Mucosa of descending colon (tissue), 3 donors: ENCODE measurements at regions not wholly inside any gene's neighbourhood (a gene's known extent, or its start where the extent isn't known, plus 50 kb on each side); places are given as distances from the start of the nearest gene placed in this dataset.

ENCODE experiments used
- ATAC-seq: fragments of 200-7000 bp; cut with Tn5 transposase; one replicate; pipeline ENCODE4 v1.9.1; 2020; ENCODE audit warnings: mild to moderate bottlenecking, moderate library complexity
- DNase-seq, 3 donors: peaks; one replicate each; pipeline ENCODE4 v3.0.0-alpha.2; 2020
- H3K36me3 ChIP-seq: fragments of 200-600 bp; one replicate; pipeline ENCODE4 v1.8.0; 2021; ENCODE audit warnings: low read depth, mild to moderate bottlenecking
- H3K4me1 ChIP-seq: fragments of 200-600 bp; one replicate; pipeline ENCODE4 v1.8.0; 2021; ENCODE audit warnings: low read depth, mild to moderate bottlenecking
- H3K4me3 ChIP-seq: fragments of 200-600 bp; one replicate; pipeline ENCODE4 v1.8.0; 2021; ENCODE audit warnings: mild to moderate bottlenecking
- H3K9me3 ChIP-seq: fragments of 200-600 bp; one replicate; pipeline ENCODE4 v1.8.0; 2021; ENCODE audit warnings: mild to moderate bottlenecking
- intact Hi-C, 2 donors: fragments of 100-400 bp; cut with DNase I in 1 of 2; cut with micrococcal nuclease in 1 of 2; formaldehyde crosslinking; loops; one replicate each; pipeline versions ENCODE4 v1.11.0 to v1.11.1; 2022; cut with DNase I, micrococcal nuclease
- TF ChIP-seq, protein P1 (sequence below): fragments of 200-600 bp; IDR thresholded peaks from one replicate; pipeline ENCODE4 v1.8.0; 2022; ENCODE audit warnings: antibody characterized with exemption, mild to moderate bottlenecking
- donor health status: DM: no; HTN: no; CAD: no; lungs with moderate emphysema.
- donor health status: DM: no; HTN: no; CAD: no.
- donor health status: DM: no; HTN: yes; CAD: no.

DNA sequence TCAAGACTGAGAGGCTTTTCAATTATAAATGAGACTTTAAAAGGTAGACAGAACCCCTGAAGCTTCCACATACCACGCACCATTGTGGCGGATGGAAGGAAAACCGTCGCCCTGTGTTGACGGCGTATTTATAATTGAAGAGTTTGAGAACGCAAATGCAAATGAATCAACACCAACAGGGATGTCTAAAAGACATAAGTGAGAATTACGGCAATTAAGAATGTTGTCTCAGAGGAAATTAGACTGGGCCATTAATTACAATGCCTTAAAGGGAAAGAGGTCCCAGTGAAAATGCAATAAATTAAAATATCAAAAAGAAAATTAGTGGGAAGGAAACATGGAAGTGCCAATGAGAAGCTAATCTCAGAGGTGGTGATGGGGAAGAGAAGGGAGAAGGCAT is 148.5 kb upstream of the XYLT1 start:
- Histone ChIP-seq H3K9me3 (no peaks in the 10 kb centered on the region), H3K36me3 (no peaks in the 10 kb centered on the region), H3K4me3 (no peak overlapping the region), H3K4me1 (no peaks in the 10 kb centered on the region)
- ATAC-seq (no peak), DNase-seq (no peak)
- TF ChIP-seq, protein P1, sequence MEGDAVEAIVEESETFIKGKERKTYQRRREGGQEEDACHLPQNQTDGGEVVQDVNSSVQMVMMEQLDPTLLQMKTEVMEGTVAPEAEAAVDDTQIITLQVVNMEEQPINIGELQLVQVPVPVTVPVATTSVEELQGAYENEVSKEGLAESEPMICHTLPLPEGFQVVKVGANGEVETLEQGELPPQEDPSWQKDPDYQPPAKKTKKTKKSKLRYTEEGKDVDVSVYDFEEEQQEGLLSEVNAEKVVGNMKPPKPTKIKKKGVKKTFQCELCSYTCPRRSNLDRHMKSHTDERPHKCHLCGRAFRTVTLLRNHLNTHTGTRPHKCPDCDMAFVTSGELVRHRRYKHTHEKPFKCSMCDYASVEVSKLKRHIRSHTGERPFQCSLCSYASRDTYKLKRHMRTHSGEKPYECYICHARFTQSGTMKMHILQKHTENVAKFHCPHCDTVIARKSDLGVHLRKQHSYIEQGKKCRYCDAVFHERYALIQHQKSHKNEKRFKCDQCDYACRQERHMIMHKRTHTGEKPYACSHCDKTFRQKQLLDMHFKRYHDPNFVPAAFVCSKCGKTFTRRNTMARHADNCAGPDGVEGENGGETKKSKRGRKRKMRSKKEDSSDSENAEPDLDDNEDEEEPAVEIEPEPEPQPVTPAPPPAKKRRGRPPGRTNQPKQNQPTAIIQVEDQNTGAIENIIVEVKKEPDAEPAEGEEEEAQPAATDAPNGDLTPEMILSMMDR = no peak
- intact Hi-C loops = no loop called here

DNA sequence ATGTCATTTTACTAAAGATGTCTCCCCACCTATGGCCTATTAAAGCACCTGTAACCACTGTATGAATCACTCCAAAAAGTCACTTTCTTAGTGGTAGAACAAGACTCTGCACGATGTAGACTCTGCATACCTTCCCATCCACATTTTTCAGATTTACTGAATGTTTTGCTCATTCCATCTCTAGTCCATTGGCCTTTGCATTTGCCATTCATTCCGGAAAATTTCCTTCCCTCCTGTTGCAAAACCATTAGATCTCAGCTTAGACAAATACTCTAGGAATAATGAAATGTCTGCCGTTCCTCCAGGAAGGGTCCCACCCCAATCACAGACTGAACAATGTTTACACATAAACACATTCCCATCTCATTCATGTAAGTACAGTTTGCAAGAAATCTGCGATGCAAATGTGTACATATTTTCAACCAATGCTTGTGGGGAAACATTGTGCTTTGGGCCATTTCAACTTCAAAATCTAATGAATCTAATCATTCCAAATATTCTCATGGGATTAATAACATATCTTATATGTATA is 146.3 kb upstream of the XYLT1 start:
- no peaks in the 10 kb centered on the region for H3K4me1 ChIP-seq
- H3K36me3 ChIP-seq = no peaks in the 10 kb centered on the region
- no peaks in the 10 kb centered on the region for H3K9me3 ChIP-seq
- no peak for ATAC-seq
- TF ChIP-seq, protein P1 = no peak
- intact Hi-C loops = no loop called here
- H3K4me3 ChIP-seq = no peak overlapping the region
- no peak for DNase-seq

DNA sequence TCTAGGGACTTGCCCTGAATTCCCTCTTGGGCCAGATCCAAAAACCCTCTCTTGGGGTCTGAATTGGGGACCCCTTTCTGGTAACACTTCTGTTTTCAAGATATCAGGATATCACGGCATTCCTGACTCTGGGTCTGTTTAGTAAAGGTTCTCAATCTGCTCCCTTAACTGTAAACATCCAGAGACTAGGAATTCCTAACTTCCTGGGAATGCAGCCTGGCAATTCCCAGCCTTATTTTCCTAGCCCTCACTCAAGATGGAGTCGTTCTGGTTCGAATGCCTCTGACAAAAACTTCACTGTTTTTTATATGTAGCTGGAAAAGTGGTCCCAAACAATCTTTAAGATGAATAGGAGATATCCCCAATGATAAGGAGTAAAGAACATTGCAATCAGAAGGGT is 141.6 kb upstream of the XYLT1 start:
- TF ChIP-seq, protein P1 = no peak
- H3K4me3 ChIP-seq = no peak overlapping the region
- ATAC-seq (no peak), DNase-seq (no peak)
- intact Hi-C loops = no loop called here
- no peaks in the 10 kb centered on the region for H3K4me1 ChIP-seq
- H3K36me3 ChIP-seq = no peaks in the 10 kb centered on the region
- H3K9me3 ChIP-seq = no peaks in the 10 kb centered on the region

DNA sequence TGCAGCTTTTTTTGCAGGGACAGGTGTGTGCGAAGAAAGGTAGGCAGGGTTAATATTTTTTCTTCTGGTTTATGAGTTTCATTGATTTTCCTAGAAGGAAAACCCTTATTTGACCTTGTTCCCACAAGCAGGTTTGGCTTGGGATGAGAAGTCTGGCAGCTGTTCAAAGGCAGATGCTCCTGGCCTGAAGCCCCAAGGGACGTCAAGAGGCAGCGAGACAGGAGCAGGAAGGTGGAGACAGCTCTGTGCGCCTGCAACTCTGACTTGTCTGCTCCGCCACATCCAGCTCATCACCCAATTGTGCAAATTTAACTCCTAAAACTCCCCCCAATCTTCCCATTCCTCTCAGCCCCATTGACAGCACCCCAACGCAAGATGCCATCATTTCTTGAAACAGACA is 136.8 kb upstream of the XYLT1 start:
- TF ChIP-seq, protein P1 = no peak
- Histone ChIP-seq H3K4me3 (no peak overlapping the region), H3K4me1 (no peaks in the 10 kb centered on the region), H3K36me3 (no peaks in the 10 kb centered on the region), H3K9me3 (no peaks in the 10 kb centered on the region)
- DNase-seq = no peak
- no peak for ATAC-seq
- intact Hi-C loops = no loop called here

DNA sequence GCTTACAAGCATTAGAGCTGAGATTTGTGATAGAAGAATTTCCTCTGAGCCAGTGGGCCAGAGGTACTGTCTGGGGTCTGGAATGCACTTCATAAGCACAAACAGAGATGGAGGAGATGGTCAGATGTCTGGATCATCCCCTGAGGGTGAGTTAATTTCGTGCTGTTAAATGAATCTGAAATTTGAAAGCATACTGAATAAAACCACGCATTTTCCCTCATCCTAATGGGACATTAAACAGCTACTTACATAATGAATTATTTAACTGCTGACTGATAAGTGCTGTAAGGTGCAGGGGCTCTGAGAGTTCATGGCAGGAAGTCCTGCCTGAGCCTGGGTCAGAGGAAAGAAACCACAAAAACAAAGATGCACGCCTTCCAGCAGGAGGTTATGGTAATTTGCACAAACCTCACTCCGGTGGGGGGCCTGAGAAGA is 136.3 kb upstream of the XYLT1 start:
- intact Hi-C loops = no loop called here
- H3K4me1 ChIP-seq = no peaks in the 10 kb centered on the region
- ATAC-seq (no peak), DNase-seq (no peak)
- no peak overlapping the region for H3K4me3 ChIP-seq
- no peaks in the 10 kb centered on the region for H3K9me3 ChIP-seq
- no peaks in the 10 kb centered on the region for H3K36me3 ChIP-seq
- TF ChIP-seq, protein P1 = no peak

DNA sequence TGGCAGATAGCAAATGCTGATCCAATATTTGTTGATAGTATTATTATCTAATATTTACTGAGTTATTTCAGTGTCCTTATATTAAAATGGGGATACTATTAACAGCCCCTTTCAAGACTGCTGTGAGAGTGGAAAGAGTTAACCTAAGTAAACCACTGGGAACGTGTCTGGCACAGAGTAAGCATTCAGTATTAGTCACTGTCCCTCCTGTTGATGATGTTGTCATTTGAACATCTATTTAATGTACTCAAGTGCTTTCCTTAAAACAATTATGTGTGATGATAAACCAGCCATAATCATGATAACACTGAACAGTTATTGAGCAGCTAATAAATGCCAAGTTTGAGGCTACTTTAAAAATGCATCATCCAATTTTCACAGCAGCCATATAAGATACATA is 135.7 kb upstream of the XYLT1 start:
- TF ChIP-seq, protein P1 = no peak
- no peak overlapping the region for H3K4me3 ChIP-seq
- DNase-seq (no peak), ATAC-seq (no peak)
- H3K9me3 ChIP-seq = no peaks in the 10 kb centered on the region
- no peaks in the 10 kb centered on the region for H3K4me1 ChIP-seq
- intact Hi-C loops = no loop called here
- no peaks in the 10 kb centered on the region for H3K36me3 ChIP-seq
